ENCODE measurements at regions not wholly inside any gene's neighbourhood (a gene's known extent, or its start where the extent isn't known, plus 50 kb on each side); places are given as distances from the start of the nearest gene placed in this dataset.

- no peak for TF ChIP-seq CBFB (CRISPR knock-in tag; IDR thresholded peaks at IDR 0.05; ENCODE audit: low read depth)
- no peak for TF ChIP-seq MXD4 (CRISPR knock-in tag; IDR thresholded peaks at IDR 0.05; ENCODE audit: borderline replicate concordance)
- TF ChIP-seq NR1H2 (CRISPR knock-in tag; IDR thresholded peaks at IDR 0.05) = no peak
- TF ChIP-seq E2F1 (CRISPR knock-in tag; IDR thresholded peaks at IDR 0.05) = no peak
- TF ChIP-seq GTF2I (CRISPR knock-in tag; conservative IDR thresholded peaks at IDR 0.05) = no peak
- TF ChIP-seq HMGXB4 (CRISPR knock-in tag; IDR thresholded peaks at IDR 0.05) = no peak
Measured at GRCh38 chr3:152043620-152044019, 170.2 kb downstream of the SUCNR1 start (continued).

DNA sequence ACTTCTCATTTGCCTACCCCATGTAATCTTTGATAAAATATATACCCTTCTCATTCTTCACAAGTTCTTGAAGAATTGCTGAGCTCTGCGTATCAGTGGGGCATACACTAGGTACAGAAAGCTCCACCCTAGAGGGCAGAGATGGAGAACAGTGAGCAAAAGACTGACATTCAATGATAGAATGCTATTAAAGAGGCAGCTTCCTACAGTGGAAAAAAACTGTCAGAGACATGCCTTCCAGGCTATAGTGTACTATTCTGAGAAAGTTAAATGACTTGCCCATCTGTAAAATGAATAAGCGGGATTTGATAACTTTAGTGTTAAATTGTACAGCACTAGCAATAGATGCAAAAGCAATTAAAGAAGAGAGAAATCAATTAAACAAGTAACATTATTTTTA lies 172.8 kb downstream of the SUCNR1 start:
- Mint-ChIP-seq H3K27me3 (ENCODE audit: low read depth) (no peaks in the 10 kb centered on the region), H3K4me1 (no peaks in the 10 kb centered on the region), H3K36me3 (peaks cover 2% of the 10 kb centered on the region; the same call in 1 of the 2 replicates), H3K27ac (no peak overlapping the region), H3K4me3 (no peak overlapping the region), H3K9me3 (peaks cover 13% of the 10 kb centered on the region)
- POLR2A ChIA-PET = no interaction called here
- DNase-seq (ENCODE audit: low spot score) (no peak), ATAC-seq (no peak)
- TF ChIP-seq, protein P1, sequence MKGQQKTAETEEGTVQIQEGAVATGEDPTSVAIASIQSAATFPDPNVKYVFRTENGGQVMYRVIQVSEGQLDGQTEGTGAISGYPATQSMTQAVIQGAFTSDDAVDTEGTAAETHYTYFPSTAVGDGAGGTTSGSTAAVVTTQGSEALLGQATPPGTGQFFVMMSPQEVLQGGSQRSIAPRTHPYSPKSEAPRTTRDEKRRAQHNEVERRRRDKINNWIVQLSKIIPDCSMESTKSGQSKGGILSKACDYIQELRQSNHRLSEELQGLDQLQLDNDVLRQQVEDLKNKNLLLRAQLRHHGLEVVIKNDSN (CRISPR knock-in tag; IDR thresholded peaks at IDR 0.05) = no peak
- no peak for TF ChIP-seq RORB (CRISPR knock-in tag; IDR thresholded peaks at IDR 0.05)
- TF ChIP-seq NR2C2 (CRISPR knock-in tag; IDR thresholded peaks at IDR 0.05) = no peak
- TF ChIP-seq ZNF138 (CRISPR knock-in tag; conservative IDR thresholded peaks at IDR 0.05) = no peak
- TF ChIP-seq GRHL2 (CRISPR knock-in tag; IDR thresholded peaks at IDR 0.05; ENCODE audit: insufficient replicate concordance, severe bottlenecking) = no peak
- no peak for TF ChIP-seq TEAD1 (CRISPR knock-in tag; IDR thresholded peaks at IDR 0.05)
- no peak for TF ChIP-seq ELF4 (CRISPR knock-in tag; IDR thresholded peaks at IDR 0.05; ENCODE audit: low read depth)
- TF ChIP-seq OVOL2 (CRISPR knock-in tag; IDR thresholded peaks at IDR 0.05; ENCODE audit: borderline replicate concordance) = no peak
- TF ChIP-seq GABPB1 (CRISPR knock-in tag; IDR thresholded peaks at IDR 0.05) = no peak
- TF ChIP-seq, protein P2, sequence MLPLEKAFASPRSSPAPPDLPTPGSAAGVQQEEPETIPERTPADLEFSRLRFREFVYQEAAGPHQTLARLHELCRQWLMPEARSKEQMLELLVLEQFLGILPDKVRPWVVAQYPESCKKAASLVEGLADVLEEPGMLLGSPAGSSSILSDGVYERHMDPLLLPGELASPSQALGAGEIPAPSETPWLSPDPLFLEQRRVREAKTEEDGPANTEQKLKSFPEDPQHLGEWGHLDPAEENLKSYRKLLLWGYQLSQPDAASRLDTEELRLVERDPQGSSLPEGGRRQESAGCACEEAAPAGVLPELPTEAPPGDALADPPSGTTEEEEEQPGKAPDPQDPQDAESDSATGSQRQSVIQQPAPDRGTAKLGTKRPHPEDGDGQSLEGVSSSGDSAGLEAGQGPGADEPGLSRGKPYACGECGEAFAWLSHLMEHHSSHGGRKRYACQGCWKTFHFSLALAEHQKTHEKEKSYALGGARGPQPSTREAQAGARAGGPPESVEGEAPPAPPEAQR (CRISPR knock-in tag; IDR thresholded peaks at IDR 0.05) = no peak
- no peak for TF ChIP-seq RELA (CRISPR knock-in tag; IDR thresholded peaks at IDR 0.05; ENCODE audit: borderline replicate concordance)
- no peak for TF ChIP-seq ZNF121 (CRISPR knock-in tag; IDR thresholded peaks at IDR 0.05)
- TF ChIP-seq, protein P3, sequence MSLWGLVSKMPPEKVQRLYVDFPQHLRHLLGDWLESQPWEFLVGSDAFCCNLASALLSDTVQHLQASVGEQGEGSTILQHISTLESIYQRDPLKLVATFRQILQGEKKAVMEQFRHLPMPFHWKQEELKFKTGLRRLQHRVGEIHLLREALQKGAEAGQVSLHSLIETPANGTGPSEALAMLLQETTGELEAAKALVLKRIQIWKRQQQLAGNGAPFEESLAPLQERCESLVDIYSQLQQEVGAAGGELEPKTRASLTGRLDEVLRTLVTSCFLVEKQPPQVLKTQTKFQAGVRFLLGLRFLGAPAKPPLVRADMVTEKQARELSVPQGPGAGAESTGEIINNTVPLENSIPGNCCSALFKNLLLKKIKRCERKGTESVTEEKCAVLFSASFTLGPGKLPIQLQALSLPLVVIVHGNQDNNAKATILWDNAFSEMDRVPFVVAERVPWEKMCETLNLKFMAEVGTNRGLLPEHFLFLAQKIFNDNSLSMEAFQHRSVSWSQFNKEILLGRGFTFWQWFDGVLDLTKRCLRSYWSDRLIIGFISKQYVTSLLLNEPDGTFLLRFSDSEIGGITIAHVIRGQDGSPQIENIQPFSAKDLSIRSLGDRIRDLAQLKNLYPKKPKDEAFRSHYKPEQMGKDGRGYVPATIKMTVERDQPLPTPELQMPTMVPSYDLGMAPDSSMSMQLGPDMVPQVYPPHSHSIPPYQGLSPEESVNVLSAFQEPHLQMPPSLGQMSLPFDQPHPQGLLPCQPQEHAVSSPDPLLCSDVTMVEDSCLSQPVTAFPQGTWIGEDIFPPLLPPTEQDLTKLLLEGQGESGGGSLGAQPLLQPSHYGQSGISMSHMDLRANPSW (CRISPR knock-in tag; conservative IDR thresholded peaks at IDR 0.05; ENCODE audit: low read depth) = no peak
- TF ChIP-seq, protein P4, sequence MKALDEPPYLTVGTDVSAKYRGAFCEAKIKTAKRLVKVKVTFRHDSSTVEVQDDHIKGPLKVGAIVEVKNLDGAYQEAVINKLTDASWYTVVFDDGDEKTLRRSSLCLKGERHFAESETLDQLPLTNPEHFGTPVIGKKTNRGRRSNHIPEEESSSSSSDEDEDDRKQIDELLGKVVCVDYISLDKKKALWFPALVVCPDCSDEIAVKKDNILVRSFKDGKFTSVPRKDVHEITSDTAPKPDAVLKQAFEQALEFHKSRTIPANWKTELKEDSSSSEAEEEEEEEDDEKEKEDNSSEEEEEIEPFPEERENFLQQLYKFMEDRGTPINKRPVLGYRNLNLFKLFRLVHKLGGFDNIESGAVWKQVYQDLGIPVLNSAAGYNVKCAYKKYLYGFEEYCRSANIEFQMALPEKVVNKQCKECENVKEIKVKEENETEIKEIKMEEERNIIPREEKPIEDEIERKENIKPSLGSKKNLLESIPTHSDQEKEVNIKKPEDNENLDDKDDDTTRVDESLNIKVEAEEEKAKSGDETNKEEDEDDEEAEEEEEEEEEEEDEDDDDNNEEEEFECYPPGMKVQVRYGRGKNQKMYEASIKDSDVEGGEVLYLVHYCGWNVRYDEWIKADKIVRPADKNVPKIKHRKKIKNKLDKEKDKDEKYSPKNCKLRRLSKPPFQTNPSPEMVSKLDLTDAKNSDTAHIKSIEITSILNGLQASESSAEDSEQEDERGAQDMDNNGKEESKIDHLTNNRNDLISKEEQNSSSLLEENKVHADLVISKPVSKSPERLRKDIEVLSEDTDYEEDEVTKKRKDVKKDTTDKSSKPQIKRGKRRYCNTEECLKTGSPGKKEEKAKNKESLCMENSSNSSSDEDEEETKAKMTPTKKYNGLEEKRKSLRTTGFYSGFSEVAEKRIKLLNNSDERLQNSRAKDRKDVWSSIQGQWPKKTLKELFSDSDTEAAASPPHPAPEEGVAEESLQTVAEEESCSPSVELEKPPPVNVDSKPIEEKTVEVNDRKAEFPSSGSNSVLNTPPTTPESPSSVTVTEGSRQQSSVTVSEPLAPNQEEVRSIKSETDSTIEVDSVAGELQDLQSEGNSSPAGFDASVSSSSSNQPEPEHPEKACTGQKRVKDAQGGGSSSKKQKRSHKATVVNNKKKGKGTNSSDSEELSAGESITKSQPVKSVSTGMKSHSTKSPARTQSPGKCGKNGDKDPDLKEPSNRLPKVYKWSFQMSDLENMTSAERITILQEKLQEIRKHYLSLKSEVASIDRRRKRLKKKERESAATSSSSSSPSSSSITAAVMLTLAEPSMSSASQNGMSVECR (CRISPR knock-in tag; IDR thresholded peaks at IDR 0.05; ENCODE audit: borderline replicate concordance) = no peak
- TF ChIP-seq PRDM15 (CRISPR knock-in tag; IDR thresholded peaks at IDR 0.05) = no peak
- CTCF ChIA-PET = no interaction called here
